ENCODE measurements at regions not wholly inside any gene's neighbourhood (a gene's known extent, or its start where the extent isn't known, plus 50 kb on each side); places are given as distances from the start of the nearest gene placed in this dataset.

GRCh38 chr1:189782295-189782694 is 695.4 kb downstream of the BRINP3 start:
- 53 to 65% methylated on average over 2 of the region's 2 CpGs for WGBS, 2 donors
- H3K36me3 ChIP-seq = no peaks in the 10 kb centered on the region
- no peak overlapping the region for H3K27ac ChIP-seq
- no peak overlapping the region for H3K4me3 ChIP-seq
- peaks cover 0 to 4% (median 0%) of the 10 kb centered on the region in 4 donors for H3K9me3 ChIP-seq
- no peaks in the 10 kb centered on the region for H3K4me1 ChIP-seq
- intact Hi-C loops (cut with DNase I) = no loop called here
- H3K27me3 ChIP-seq = no peaks in the 10 kb centered on the region
- no peak for DNase-seq
- TF ChIP-seq POLR2AphosphoS5 (IDR thresholded peaks at IDR 0.05) (no peak), EP300 (IDR thresholded peaks at IDR 0.05) (no peak), POLR2A (IDR thresholded peaks at IDR 0.05) (no peak)
- TF ChIP-seq, protein P1, sequence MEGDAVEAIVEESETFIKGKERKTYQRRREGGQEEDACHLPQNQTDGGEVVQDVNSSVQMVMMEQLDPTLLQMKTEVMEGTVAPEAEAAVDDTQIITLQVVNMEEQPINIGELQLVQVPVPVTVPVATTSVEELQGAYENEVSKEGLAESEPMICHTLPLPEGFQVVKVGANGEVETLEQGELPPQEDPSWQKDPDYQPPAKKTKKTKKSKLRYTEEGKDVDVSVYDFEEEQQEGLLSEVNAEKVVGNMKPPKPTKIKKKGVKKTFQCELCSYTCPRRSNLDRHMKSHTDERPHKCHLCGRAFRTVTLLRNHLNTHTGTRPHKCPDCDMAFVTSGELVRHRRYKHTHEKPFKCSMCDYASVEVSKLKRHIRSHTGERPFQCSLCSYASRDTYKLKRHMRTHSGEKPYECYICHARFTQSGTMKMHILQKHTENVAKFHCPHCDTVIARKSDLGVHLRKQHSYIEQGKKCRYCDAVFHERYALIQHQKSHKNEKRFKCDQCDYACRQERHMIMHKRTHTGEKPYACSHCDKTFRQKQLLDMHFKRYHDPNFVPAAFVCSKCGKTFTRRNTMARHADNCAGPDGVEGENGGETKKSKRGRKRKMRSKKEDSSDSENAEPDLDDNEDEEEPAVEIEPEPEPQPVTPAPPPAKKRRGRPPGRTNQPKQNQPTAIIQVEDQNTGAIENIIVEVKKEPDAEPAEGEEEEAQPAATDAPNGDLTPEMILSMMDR (IDR thresholded peaks at IDR 0.05) = no peak

DNA sequence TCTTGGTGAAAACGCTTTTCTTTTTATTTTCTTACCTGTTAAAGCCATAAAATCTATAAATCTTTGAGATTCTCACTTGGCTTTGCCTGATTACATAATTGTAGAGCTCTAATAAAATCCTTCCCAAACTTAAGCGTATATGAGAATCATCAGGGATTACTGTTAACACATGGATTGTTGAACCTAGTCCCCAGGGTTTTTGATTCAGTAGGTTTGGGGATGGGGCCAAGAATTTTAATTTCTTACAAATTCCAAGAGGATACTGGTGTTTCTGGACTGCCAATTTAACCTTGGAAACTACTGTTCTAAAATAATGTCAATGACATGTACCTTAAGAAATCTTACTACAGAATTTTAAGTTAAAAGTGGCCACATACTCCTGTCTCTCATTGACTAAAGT is 694.2 kb downstream of the BRINP3 start:
- H3K27me3 ChIP-seq = no peaks in the 10 kb centered on the region
- intact Hi-C loops (cut with DNase I) = no loop called here
- H3K4me1 ChIP-seq = no peaks in the 10 kb centered on the region
- H3K36me3 ChIP-seq = no peaks in the 10 kb centered on the region
- no peak overlapping the region for H3K27ac ChIP-seq
- TF ChIP-seq POLR2AphosphoS5 (IDR thresholded peaks at IDR 0.05) (no peak), POLR2A (IDR thresholded peaks at IDR 0.05) (no peak), EP300 (IDR thresholded peaks at IDR 0.05) (no peak)
- TF ChIP-seq, protein P1 (IDR thresholded peaks at IDR 0.05) = no peak
- DNase-seq = no peak
- no peak overlapping the region for H3K4me3 ChIP-seq
- WGBS, 2 donors = 56 to 64% methylated on average over 2 of the region's 2 CpGs
- peaks cover 0 to 4% (median 0%) of the 10 kb centered on the region in 4 donors for H3K9me3 ChIP-seq

DNA sequence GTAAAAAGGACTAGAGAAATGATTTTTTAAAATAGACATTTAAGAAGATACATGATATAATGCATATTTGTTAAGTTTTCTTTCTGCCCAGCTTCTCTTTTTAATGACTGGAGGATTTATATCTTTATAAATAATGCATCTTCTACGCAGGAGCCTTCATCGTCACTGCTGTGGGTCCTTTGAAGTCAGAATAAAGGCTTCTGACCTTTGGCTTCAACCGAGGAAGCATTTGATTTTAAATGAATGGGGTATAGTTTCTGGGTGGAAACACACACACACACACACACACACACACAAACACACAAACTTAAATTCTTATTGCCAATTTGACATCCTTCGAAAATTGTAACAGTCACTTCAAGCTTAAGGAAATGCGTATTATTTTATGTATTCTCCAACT is 690.9 kb downstream of the BRINP3 start:
- Histone ChIP-seq H3K27ac (no peak overlapping the region), H3K4me3 (no peak overlapping the region), H3K9me3 (peaks cover 0 to 4% (median 0%) of the 10 kb centered on the region in 4 donors), H3K4me1 (no peaks in the 10 kb centered on the region), H3K36me3 (no peaks in the 10 kb centered on the region), H3K27me3 (no peaks in the 10 kb centered on the region)
- TF ChIP-seq POLR2AphosphoS5 (IDR thresholded peaks at IDR 0.05) = no peak
- no peak for TF ChIP-seq EP300 (IDR thresholded peaks at IDR 0.05)
- TF ChIP-seq, protein P1 (IDR thresholded peaks at IDR 0.05) = no peak
- TF ChIP-seq POLR2A (IDR thresholded peaks at IDR 0.05) = no peak
- DNase-seq = no peak
- WGBS, 2 donors = 48 to 69% methylated on average over 5 of the region's 5 CpGs
- intact Hi-C loops (cut with DNase I) = no loop called here

DNA sequence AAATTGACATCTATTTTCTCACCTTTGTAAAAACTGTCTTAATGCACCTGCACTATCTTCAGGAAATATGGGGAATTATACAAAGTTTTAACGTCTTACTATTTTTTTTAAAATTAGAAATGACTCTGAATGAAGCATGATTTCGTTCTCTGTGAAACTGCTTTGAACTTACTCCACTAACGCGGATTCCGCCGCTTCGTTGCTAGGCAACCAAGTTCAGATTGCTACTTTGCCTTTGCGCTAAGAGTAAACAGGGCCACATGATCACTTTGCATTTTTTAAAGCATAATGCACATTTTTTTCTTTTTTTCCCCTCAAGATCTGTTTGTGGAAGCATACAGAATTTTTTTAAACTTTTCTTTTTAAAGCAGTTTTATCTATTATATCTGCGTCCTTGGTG is 690.5 kb downstream of the BRINP3 start:
- intact Hi-C loops (cut with DNase I) = no loop called here
- Histone ChIP-seq H3K36me3 (no peaks in the 10 kb centered on the region), H3K9me3 (peaks cover 0 to 4% (median 0%) of the 10 kb centered on the region in 4 donors), H3K27ac (no peak overlapping the region), H3K27me3 (no peaks in the 10 kb centered on the region), H3K4me1 (no peaks in the 10 kb centered on the region), H3K4me3 (no peak overlapping the region)
- no peak for TF ChIP-seq EP300 (IDR thresholded peaks at IDR 0.05)
- TF ChIP-seq POLR2A (IDR thresholded peaks at IDR 0.05) = no peak
- TF ChIP-seq POLR2AphosphoS5 (IDR thresholded peaks at IDR 0.05) = no peak
- WGBS, 2 donors = 53 to 63% methylated on average over 9 of the region's 9 CpGs
- no peak for DNase-seq

DNA sequence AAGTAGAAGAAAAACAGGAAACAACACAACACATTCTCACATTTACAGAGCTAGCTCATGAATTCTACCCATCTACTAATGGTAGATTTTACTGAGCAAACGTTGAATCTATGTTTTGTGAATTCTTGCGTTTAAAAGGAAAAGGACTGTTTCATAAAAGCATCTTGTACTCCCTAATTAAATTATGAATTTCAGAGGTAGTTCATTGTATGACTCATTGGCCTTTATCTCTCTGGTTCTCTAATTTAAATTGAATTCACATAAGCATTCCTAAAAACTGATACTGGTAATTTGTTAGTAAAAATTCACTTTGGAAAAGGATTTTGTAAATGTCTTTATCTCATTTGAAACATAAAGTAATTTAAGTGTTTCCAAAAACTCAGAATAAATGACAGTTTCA is 687.3 kb downstream of the BRINP3 start:
- H3K27ac ChIP-seq = no peak overlapping the region
- no peaks in the 10 kb centered on the region for H3K27me3 ChIP-seq
- 78 to 81% methylated on average over 2 of the region's 2 CpGs for WGBS, 2 donors
- H3K36me3 ChIP-seq = no peaks in the 10 kb centered on the region
- H3K4me3 ChIP-seq = no peak overlapping the region
- no peaks in the 10 kb centered on the region for H3K4me1 ChIP-seq
- TF ChIP-seq, protein P1 (IDR thresholded peaks at IDR 0.05) = no peak
- TF ChIP-seq POLR2A (IDR thresholded peaks at IDR 0.05) (no peak), EP300 (IDR thresholded peaks at IDR 0.05) (no peak), POLR2AphosphoS5 (IDR thresholded peaks at IDR 0.05) (no peak)
- peaks cover 0 to 4% (median 0%) of the 10 kb centered on the region in 4 donors for H3K9me3 ChIP-seq
- DNase-seq = no peak
- intact Hi-C loops (cut with DNase I) = no loop called here

All from sigmoid colon (tissue), 6 donors.